ENCODE measurements at regions not wholly inside any gene's neighbourhood (a gene's known extent, or its start where the extent isn't known, plus 50 kb on each side); places are given as distances from the start of the nearest gene placed in this dataset.
A peak's percentile ranks its signal among the peaks of the same experiment; 100 is the strongest.

DNA sequence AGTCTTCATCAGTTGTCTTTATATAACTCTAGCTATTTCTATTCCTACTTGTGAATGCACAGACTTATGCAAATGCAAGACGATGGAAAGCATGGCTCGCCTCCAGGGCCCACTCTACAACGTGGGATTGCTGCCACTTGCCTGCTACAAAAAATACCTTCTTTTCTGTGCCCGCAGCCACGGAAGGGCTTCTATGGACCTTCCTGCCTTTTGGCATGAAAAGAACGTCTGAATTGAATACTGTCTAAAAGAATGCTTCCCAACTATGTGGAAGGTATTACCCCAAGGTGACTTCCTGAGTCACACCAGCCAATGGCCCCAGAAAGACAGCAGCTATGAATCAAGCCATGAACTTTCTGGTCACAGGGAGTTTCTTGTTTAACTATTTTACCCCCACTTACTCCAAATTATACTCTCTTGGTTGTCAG is 261.2 kb downstream of the HIVEP2 start:
- DNase-seq = no peak

DNA sequence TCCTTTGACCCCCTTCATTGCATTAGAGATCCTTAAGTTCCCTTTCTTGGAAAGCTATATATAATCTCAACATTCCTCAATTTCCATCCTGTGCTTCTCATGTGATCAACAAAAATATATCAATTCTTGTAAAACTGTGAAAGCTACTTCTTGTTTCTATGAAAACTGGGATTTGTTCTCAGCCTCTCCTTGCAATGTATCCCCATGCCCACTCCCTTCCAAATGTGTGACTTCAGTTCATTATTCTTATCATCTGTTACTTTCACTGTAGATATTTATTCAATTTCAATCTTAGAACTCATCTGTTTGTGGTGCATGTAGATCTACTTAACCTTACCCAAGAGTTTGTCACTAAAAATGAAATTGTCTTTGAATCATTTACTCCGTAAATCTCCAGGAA is 260.6 kb downstream of the HIVEP2 start:
- no peak for DNase-seq

DNA sequence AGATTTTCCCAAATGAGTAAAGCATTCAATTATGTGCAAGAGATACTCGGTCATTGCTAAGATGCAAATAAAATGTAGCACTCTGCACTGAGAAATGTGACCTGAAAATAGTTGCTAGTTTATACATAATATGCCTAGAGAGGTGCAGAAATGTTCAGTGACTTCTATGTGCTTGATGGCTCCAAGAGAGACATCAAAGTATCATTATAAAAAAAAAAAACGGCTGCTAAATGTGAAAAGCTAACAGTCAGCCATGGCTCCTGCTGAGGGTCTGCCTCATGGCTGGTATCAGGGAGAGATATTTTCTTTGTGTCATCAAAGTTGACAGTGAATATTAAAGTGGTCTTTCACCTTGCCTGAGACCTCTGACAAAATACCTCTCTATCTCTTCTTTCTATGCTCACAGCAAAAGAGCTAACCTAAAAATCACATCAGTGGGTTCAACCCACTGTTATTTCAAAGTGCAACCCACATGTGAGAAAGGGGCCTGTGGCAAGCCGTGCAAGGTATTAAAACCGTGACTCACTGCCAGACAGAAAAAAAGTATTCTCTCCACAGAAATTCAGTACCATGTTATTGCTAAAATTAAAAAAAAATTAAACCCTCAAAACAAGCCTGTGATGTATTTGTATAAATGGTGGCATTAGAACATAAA is 259.0 kb downstream of the HIVEP2 start:
- no peak for DNase-seq

DNA sequence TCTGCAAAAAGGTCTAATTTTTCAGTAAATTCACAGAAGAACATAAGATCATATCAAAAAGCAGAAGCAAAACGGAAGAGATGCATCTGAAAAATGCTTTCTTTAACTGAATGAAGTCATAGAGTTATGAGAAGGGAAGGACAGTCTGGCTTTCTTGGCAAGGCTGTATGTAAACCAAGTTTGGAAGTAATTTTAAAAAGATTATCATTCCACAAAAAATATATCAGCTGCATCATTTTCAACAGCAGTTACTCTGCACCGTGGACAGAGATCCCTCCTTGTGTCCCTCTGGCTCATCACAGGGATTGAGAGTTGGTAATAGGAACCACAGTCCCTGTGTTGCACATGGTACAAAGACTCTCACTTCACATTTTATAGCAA is 258.5 kb downstream of the HIVEP2 start:
- DNase-seq = no peak

DNA sequence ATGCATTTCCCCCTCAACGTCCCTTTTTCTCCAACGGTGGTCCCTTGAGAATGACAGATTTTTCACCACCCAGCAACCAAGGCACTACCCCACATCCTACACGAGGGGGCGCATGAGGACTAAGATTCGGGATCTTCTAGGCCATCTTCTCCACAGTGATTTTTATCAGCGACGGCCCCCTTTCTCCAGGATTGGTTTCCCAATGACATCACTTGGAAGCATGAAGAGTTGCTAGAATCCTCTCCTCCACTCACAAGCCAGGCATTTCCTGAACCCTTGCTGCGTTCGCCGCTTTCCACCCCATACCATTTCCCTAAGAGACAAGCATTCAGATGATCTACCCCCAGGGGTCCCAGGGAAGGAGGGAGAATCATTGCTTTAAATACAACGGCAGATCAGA is 252.0 kb downstream of the HIVEP2 start:
- peak; percentile 69 for DNase-seq

DNA sequence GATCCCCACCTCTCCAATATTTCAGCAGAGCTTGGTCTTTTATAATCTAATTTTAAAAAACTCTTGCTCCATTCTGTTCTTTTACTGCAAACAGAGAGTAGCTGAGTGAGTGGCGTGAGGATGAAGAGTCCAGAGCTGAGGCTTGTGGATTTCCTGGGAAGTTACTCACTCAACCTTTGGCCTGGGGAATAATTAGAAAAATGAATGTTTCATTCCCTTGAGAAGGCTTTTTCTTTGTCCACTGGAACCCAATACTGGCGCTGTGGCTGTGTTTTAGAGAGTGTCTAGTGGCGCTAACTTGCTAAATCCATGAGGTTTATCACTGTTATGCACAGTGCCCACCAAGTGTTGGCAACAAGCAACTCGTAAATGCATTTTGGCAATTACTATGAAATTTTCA is 251.5 kb downstream of the HIVEP2 start:
- no peak for DNase-seq

DNA sequence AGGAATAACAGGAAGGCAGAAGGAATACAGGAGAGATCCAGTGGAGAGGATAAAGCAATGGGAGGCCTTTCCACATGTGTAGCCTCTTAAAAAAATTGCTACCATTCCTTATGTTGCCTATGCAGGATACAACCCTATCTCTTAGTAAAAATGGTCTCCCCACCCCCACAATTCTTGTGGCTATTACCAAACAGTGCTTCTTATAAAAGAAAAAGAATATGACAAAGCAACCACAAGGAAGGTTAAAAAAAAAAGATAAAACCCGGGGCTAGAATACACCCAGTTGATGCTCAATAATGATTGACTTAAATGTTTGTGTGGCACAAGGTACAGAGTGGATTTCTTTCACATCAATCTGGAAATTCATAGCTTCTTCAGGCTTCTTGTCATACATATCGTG is 250.9 kb downstream of the HIVEP2 start:
- no peak for DNase-seq

DNA sequence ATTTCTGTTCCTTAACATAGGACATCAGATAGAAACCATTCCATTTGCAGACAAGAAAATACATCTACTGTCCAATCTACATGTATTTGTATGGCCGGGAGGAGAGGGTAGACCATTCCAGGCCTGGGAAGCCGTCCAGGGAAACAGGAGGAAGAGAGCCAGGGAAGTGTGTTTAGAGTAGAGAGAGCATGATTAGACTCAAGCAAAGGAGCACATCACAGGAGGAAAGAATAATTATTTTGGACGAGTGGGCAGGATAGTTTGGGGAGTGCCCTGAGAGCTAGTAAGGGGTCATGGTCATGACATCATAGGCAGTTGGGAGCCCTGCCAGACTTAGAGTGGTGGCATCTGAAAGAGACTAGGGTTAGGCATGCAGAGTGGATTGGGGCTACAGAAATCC is 250.0 kb downstream of the HIVEP2 start:
- DNase-seq = no peak

DNA sequence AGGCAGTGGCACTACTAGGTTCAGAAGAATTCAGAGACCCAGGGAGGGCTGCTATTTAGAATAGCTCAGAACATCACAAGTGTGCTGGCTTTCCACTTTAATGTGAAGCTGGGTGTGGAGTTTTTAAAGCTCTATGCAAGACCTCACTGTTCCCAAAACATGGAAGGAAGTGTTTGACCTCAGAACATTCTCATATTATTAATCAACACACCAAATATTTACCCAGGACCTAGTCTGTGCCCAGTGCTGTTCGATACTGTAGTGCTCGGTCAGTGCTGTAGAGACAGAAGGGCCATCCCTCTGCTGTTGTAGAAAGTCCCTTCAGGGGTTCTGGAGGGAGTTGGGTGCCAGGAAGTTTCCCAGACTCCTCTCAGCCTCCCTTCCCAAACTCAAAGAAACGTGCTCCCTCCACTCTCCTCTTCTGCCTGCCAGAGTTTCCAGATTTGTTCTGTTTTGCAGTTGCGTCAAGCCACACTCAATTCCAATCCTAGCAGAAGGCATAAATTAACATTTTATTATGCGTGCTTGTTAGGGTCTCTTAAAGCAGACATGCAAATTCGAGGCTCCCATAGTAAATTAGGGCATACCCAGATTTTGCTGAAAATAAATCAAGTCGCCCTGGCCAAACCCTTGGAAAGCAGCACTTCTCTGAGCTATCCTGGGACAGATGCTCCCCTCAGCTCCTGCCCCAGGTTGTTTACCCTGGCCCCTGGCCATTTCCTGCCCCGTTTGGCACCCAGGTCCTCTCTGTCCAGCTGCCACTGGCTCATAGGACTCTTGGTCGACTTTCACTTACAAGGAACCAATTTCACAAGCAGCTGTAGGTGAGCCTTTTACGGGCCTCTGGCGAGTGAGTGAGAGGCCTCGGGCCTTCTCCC is 248.6 kb downstream of the HIVEP2 start:
- DNase-seq = no peak

DNA sequence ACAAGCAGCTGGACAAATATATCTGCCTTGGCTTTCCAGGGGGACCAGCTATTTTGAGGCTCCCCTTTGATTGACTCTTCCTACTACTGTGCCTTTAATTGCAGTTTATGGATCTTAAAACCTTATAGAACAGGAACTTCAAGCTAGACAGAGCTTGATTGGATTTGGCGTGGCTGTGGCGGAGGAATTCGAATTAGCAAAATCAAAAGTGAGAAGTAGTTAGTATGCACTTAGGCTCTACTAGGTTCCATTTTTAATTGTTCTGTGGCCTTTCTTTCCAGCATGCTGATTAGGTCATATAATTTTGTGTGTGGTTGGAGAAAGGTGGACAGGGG is 248.0 kb downstream of the HIVEP2 start:
- DNase-seq = no peak

DNA sequence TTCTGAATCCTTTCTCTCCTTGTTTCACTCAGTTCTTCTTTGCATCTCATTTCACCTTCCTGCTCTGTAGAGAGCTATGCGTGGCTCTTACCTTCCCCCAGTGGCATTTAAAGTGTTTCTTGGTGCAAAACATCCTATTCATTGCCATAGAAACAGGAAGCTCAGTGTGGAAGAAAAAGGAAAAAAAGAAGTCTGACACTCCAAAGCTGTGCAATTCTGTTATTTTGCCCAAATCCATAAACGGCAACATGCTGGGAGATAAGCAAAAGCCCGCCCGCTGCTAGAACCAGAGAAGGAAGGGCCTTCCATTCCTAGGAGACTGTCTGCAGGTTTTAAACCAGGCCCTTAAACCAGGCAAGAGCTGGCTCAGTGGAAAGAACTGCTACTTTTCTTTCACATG is 247.1 kb downstream of the HIVEP2 start:
- no peak for DNase-seq

DNA sequence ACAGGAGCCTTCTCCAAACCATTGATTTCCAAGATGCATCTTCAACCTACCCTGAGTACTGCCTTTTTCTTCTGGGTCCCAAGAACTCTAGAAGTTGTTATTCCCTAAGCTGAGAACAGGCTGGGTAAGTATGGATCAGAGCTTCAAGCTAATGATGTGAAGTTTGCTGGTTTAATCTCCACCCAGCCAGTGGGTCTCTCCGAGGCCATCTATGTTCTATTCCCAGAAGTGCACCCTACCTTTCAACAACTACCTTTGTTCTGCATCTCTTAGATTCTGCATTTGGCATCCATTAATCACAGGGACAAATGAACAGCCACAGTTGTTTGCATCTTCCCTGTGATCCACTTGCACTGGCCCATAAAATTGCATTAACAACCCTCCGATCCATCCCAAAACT is 246.2 kb downstream of the HIVEP2 start:
- no peak for DNase-seq

DNA sequence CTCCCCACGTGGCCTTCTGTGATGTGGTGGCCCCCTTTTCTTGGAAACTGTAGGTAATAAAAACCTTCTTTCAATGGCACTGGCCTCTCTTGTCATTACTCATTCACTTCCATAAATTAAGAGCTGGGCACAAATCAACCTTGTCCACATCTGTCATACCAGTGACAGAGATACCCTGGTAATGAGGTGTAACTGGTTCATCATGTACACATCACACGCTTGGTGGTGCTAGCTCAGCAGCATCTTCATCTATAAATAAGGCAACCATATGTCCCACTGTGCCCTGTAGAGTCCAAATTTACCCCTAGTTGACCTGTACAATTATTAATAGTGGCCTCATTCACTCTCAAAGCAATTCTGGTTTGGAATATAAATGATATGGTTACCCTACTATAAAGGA is 245.6 kb downstream of the HIVEP2 start:
- no peak for DNase-seq

DNA sequence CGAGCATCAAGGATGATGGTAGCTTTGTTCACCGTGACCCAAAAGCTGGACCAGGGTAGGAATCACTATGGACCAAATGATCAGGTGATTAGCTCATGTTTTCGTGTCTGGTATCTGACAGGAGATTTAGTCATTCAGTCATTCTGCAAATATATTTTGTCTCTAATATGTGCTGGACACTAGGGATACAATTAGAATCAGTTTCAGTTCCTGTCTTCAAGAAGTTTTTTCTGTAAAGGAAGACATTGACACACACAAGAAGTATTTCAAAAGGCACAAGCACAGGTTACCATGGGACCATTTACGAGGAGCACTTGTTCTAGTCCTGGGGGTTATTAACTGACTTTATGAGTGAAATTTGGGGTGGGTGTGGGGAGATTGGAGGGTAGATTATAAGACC is 244.9 kb downstream of the HIVEP2 start:
- DNase-seq = no peak

DNA sequence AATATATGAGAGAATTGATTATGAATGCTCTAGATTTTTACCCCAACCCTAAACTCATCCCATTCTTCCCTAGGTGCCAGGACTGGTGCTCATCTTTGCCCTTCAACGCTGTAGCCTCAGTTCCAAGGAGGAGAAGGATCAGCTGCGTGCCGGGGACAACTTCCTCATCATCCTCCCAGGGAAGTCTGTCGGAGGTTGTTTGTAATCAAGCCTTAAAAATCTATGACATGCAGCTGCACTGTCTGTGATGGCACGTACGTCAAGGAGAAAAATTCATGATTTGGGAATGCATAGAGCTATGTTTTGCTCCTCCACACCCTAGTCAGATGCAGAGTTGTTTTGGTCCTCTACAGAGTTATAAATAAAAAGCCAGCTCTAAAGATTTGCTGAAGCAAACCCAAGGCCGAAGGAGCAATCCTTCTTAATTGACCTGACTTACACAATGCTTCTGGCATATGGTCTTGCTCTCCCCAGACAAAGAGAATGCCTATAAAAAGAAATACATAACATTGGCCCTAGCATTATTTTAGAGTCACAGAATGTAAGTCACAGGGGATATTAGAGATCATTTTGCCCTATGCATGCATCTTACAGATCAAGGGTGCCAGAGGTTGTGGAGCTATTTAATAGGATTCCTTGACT is 244.2 kb downstream of the HIVEP2 start:
- DNase-seq = no peak

Data from activated CD8-positive, alpha-beta memory T cell treated with anti-CD3 and anti-CD28 coated beads, Interleukin-2, amount 50 U/mL, for 4 hours (primary cell).